ENCODE measurements at regions not wholly inside any gene's neighbourhood (a gene's known extent, or its start where the extent isn't known, plus 50 kb on each side); places are given as distances from the start of the nearest gene placed in this dataset.

DNA sequence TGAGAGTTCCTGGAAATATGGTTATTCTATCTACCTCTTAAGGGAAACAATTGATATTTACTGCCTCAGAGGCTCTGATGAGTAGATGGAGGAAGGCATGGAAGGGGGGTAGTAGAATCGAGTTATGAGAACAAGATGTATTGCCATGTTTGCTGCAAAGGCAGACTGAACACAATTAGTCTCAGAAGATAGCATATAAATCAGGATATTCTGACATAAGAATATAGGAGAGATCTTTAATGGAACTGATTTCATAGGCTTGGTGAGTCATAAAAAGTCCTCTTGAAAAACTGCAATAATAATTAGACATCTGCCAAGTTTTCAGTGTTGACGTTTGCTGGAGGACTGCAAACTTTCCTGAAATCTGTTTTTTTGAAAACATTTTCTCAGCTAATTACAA is 636.1 kb downstream of the TMTC2 start (continued):
- TF ChIP-seq, protein P1, sequence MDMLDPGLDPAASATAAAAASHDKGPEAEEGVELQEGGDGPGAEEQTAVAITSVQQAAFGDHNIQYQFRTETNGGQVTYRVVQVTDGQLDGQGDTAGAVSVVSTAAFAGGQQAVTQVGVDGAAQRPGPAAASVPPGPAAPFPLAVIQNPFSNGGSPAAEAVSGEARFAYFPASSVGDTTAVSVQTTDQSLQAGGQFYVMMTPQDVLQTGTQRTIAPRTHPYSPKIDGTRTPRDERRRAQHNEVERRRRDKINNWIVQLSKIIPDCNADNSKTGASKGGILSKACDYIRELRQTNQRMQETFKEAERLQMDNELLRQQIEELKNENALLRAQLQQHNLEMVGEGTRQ (IDR thresholded peaks at IDR 0.05; ENCODE audit: low read length), result no peak
- TF ChIP-seq SIRT6 (IDR thresholded peaks at IDR 0.05; ENCODE audit: low read length), result no peak
- no peak for TF ChIP-seq CBX5 (IDR thresholded peaks at IDR 0.05; ENCODE audit: low read depth, low read length)
- no peak for TF ChIP-seq GABPA (IDR thresholded peaks at IDR 0.05; ENCODE audit: borderline replicate concordance, insufficient read depth, low read length)
- no peak for TF ChIP-seq CHD2 (IDR thresholded peaks at IDR 0.05; ENCODE audit: low read length)
- no peak for TF ChIP-seq KDM5A (IDR thresholded peaks at IDR 0.05; ENCODE audit: low read length)
- no peak for TF ChIP-seq ZNF274 (IDR thresholded peaks at IDR 0.05; ENCODE audit: borderline replicate concordance, extremely low read depth, low read length)

Data from H1 (cell line).